GM19099 (cell line): ENCODE measurements at regions not wholly inside any gene's neighbourhood (a gene's known extent, or its start where the extent isn't known, plus 50 kb on each side); places are given as distances from the start of the nearest gene placed in this dataset.

Experiments
- POLR2A ChIP-seq: IDR thresholded peaks from 3 replicates; pipeline ENCODE4 v1.6.1; 2011; ENCODE audit warnings: low read depth; ENCODE audit not compliant: insufficient read length; ENCODE audit errors: extremely low read depth

DNA sequence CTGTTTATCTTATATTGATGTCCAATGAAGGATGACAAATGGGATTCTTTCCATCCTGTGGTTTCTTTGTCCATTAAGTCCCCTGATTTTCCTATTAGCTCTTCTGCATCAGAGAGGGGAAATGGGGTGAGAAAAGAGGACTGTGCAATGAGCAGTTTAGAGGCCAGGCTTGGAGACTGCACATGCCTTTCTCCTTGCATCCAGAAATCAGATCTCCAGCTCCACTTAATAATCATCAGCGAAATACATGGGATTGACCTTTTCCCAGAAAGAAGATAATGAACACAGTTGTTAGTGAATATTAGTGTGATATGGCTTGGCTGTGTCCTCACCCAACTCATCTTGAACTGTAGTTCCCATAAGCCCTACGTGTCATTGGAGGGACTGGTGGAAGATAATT, 697.4 kb downstream of the CBLN2 start:
- TF ChIP-seq POLR2A: no peak

DNA sequence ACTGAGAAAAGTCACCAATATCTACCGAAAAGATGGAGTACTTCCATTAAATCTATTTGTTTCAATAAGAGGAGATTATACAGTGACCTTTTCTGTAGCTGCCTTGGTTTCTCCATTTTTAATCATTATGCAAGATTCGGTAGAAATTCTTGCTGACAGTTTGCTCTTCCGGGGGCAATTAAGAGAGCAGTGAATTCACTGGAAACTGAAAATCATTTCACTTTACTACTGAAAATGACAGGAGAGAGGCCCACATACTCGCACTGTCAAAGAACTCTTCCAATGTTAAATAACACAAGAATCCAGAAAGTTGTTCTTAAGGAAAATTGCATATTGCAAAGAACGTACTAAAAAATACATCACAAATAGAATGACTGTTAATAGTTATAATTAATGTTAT, 699.3 kb downstream of the CBLN2 start:
- TF ChIP-seq POLR2A: no peak

DNA sequence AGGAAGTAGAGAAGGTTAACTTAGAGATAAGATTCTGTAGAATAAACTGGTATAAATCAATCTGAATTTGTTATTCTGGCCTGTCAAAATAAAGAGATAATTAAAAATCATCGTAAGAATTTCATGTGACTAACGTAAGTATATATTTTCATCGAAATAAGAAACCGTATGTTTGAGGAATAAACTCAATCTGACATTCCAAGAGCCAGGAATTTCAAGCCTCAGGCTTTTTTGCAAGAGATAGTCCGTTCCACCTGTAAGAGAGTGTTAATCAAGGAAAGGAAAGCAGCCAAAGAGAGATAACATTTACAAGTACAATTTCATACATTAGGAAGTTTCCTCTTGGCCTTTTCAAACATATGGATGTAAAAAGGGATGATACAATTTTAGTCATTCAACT, 701.5 kb downstream of the CBLN2 start:
- no peak for TF ChIP-seq POLR2A

DNA sequence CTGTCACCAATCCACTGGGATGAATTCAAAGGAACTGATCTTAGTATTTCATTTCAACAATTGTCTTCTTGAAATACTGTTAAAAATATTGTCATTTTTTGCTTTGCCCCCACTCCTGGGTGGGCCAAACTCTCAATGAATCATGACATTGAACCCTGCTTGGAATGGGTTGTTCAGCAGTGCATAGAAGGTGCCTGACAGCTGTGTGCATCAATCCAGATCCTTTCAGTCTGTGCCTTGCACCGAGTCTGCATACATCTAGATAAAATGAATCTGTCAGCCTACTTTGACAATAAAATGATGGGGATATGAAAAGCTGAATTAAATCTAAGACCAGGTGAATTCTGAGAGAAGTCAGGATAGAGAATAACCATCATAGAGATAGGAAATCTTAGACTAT, 706.6 kb downstream of the CBLN2 start:
- TF ChIP-seq POLR2A: no peak

DNA sequence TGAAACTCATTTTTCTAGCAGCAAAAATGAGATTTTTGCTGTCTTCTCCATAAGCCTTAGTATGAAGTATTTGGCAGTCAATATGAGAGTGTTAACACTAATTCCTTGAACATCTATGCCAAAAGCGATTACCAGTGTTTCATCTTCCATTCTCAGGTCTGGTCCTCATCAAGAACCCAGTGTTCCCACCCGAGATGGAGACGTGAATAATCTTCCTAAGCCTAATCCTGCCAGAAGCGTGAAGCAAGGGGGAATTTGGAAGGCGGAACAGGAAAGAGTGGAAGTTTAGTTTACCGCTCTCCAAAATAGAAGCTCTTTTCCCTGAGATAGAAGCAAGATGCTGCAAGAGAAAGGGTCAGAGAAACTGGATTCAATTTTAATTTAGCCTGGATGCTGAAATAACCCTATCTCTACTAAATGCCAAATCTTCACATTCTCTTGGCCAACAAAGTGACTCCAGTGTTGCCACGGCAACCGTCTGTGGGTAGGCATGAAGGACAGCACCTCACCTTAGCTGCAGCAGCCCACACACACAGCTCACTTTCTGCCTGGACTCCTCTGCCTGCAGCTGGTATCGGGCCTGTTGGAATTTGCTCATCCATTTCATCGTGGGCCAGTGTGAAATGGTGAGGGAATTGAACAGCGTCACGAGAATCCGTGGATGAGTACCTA, 711.1 kb downstream of the CBLN2 start:
- TF ChIP-seq POLR2A: no peak

DNA sequence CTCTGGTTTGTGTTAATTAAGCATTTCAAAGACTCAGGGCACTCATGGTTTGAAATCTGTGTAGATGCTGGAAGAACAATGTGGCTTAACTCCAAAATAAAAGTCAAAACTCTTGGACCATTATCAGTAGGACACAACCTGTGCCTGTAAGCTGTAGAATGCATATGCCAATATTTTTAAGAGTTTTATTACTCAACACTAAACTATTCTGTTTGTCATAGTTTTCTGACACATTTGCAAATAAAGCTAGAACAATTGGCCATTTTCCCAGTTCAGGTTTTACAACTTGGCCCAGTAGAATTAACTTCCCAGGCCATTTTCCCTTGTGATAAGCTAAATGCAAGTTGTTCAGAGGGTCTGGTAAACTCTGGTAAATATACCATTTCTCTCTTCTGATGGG, 713.1 kb downstream of the CBLN2 start:
- TF ChIP-seq POLR2A: no peak

DNA sequence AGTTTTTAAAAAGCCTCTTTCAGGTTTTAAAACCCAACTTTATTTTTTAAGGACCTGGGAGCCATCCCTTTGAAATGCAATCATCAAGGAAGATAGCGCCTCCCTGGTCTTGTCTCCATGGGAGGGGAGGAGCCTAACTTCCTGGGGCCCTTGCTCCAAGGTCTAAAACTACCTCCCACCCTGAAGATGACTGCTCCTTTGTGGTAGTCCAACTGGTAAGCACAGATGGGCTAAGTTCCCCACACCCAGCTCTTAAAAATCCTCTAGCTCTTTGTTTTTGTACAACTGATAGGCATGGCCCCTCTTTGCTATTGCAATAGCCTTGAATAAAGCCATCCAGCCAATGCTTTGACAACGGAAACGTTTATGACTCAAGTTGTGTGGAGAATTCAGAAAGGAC, 716.8 kb downstream of the CBLN2 start:
- no peak for TF ChIP-seq POLR2A

DNA sequence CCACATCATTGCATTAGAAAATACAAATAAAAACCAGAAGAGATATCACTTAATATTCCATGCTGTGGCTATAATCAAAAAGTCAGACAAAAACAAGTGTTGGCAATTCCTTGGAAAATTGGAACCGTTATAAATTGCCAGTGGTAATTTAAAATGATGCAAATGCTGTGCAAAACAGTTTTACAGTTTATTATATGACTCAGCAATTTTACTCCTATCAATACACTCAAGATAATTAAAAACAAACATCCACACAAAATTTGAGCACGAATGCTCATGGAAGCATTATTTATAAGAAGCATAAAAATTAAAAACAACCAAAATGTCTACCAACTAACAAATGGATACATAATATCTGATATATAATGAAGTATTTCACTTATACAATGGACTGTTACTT, 728.8 kb downstream of the CBLN2 start:
- TF ChIP-seq POLR2A: no peak

DNA sequence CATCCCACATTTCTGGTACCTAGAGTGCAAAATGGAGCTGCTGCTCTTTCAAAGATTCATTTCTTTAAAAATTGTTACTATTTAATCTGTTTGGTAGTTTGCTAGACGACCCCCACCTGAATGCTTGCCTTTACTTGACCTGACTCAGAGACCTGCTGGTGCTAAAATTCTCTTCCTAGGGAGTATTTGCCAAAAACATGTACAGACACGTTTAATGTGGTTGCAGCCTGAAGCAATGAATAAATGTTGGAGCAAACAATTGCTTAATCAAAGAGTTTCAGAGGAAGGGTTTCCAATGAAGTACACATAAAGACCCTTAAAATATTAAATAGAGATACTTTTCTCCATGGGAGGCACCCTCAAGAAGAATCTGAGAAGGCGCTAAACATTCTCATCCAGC, 734.4 kb downstream of the CBLN2 start:
- TF ChIP-seq POLR2A: no peak

DNA sequence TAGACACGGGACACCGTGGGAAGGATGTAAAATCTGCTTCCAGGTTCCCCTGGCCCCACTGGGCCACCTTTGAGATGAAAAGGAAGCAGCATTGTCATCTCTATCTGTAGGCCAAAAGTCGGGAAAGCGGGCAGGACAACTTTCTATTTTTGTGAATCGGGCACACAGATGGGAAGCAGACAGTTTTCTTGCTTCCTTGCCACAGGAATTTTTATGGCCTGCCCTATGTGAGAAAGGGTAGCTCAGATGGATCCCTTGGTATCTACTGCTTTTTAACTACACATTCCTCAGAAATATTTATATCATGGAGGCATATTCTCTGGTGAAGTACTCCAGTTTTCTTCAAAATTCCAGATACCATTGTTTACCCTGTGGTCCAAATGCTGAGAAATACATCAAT, 735.5 kb downstream of the CBLN2 start:
- no peak for TF ChIP-seq POLR2A

DNA sequence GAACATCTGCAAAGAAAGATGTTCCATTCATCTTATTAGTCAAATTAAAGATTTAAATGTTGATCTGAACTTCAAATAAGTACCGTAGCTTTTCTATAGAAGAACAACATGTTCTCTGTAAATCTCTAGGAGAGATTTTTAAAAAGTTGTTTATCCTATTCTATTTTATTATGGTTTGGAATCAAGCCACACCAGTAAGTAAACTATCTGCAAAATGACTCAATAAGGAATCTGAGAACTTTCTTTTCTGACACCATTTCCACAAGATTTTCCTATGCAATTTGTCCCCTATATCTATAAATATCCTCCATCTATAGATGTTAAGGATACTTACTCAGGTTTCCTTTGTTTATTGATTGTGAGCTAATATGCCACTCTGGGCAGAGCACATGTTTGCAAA, 736.6 kb downstream of the CBLN2 start:
- TF ChIP-seq POLR2A: no peak

DNA sequence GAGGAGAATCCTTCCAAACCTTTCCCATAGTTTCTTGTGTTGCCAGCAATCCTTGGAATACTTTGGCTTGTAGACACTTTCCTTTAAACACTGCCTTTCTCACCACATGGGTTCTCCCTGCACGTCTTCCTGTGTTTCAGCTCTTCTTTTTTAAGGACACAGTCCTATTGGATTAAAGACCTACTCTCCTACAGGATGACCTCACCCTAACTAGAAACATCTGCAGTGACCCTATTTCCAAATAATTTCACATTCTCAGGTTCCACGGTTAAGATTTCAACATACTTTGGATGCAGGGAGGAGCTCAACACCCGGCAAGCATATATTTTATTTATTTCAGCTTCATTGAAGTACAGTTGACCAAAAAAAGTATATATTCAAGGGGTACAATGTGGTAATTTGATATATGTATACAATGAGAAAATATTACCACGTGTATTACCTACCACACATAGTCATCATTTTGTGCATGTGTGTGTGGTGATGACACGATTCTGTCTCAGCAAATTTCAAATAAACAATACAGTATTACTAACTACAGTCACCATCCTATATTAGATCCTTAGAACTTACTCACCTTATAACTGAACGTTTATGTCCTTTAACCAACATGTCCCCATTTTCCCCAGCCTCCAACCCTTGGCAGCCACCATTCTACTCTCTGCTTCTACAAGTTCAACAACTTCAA, 745.0 kb downstream of the CBLN2 start:
- no peak for TF ChIP-seq POLR2A

DNA sequence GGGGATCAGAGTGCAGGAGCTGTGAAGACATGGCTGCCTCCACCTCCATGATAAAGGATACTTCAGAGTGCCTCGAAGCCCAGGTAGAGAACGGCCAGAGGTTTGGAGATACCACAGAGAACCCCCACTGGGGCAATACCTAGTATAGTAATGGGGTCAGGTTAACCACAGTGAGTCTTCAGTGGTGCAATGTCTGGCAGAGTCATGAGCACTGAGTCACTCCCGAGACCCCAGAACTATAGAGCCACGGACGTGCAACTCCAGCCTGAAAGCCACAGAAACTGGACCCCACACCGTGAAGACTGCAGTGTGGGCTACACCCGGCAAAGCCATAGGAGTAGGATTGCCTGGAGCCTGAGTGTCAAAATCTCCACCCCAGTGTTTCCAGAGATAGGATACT, 746.6 kb downstream of the CBLN2 start:
- no peak for TF ChIP-seq POLR2A

DNA sequence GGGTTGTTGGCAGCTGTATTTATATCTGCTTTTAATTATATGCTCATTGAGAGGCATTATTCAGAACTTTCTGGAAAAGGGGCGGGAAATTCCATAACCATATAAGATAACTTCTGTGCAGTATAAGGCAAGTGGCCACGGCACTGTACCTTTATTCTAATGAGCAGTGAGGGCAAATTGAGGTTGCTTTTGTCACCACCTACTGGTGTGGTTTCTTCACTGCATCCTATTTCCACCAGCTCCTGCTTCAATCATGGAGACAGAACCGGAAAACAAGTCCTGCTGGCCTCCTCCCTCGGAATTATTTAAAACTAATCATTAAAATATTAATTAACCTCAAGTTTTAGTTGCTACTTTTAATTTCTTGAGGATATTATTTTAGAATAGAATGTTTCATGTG, 759.4 kb downstream of the CBLN2 start:
- TF ChIP-seq POLR2A: no peak

DNA sequence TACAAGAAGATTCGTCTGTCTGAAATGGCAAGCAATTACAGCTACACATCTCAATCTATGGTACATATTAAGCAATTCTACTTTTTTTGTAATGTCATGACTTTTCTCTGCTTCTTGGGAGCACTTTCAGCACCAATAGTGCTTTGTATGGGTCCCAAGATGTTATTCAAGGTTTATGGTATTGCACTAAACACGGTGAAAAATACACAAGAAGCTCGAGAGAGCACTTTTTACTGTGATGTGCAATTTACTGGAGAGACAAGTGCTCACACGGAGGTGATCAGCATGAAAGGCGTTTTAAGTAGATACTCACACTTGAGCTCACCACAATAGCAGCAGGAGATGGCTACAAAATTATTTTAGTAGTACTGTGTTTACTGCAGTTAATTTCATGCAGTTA, 783.6 kb downstream of the CBLN2 start:
- no peak for TF ChIP-seq POLR2A

DNA sequence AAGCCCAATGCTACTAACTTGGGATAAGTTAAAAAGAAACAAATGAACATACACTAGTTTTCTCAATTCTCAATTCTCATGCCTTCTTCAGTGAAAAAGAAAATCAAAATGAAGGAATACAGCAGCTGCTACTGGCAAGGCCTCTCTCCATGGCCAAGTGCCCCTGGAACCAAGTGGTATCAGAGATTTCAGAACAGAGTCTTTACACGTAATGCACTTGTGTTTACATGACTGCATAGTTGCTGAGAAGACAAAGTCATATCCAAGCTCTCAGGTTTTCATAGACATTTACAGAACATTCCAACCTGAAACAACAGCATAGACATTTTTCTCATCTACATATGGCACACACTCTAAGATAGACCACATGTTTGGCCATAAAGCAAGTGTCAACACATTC, 789.9 kb downstream of the CBLN2 start:
- no peak for TF ChIP-seq POLR2A

DNA sequence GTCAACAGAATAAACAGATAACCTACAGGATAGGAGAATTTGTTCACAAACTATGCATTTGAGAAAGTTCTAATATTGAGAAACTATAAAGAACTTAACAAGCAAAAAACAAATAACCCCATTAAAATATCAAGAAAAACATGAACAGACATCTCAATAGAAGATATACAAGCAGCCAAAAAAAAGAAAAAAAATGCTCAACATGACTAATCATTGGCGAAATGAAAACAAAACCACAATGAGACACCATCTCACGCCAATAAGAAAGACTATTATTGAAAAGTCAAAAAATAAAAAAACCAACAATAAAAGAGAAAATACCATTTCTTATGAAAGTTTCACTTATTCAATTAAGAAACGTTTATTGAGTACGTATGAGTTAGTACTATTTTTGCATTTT, 800.5 kb downstream of the CBLN2 start:
- no peak for TF ChIP-seq POLR2A
